ENCODE measurements at regions not wholly inside any gene's neighbourhood (a gene's known extent, or its start where the extent isn't known, plus 50 kb on each side); places are given as distances from the start of the nearest gene placed in this dataset.
A peak's percentile ranks its signal among the peaks of the same experiment; 100 is the strongest.
"Not testable (repeated sequence)": the region's sequence is repeated elsewhere in the genome, so short reads cannot be mapped to it uniquely, and the experiment has no call there.

DNA sequence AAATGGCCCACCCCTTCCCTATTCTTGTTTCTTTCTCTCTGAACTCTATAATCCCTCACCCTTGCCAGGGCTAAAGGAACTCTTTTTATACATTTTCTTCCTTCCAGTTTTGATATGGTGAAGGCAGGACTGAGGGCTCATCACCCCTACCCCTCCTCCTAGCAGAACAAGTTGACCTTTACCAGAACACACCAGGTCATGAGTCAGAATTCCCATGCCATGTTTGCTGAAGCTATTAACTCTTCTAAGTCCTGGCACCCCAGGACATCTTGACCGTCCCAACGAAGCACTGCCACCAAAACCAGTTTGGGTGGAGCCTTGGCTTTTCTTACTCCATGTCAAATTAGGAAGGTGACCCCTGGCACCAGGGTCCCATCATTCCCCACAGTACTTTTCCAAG, 57.5 kb upstream of the DYNLT3 start:
- DNase-seq, result no peak

DNA sequence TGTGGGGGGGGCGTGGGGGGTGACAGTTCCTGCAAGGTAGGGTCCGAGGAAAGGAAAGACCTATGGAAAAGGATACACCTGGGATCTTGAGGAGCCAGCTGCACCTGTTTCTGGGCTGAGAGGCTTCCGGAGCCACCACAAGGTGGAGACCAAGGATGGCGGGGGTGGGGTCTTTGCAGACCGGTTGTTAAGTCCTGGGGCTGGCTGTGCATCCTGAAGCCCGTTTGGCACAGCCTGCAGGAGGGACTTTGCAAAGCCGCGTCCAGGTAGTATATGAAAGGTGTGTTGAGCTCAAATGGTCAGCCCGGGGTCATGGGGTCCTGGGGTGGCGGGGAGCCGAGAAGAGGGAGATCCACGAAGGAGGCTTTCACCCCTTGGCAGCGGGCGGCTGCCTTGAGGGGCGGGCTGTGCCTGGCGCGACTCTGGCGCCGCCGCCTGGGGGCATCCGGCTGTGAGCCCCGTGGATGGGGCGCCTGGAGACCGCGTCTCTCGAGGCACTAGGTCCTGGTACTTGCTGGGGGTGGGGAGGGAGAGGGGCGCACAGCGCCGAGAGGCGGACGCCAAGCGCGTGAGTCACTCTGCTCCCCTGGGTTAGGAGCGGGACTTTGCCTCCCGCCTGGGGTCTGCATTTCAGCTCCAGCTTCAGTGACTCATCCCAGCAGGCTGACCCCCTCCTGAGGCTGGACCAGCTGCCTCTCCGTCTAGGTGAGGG, 58.2 kb upstream of the DYNLT3 start:
- peak; percentile 8 for DNase-seq

DNA sequence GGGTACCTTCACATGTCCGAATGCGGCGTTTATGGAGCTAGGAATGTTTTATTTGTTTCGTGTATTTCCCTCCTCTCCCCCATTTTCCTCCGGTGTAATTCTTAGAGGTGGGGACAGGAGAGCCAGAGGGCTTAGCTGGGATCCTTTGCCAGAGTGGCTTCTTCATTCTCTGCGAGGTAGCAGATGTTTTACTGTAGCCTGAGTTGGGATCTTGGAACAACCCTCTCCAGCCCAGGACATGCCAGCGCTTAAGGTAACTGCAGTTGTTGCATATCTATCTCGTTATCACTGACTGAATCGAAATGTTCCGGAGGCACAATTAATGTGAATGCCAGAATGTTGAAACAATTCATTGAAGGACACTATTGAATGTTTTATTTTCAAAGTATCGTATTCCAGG, 59.0 kb upstream of the DYNLT3 start:
- no peak for DNase-seq

DNA sequence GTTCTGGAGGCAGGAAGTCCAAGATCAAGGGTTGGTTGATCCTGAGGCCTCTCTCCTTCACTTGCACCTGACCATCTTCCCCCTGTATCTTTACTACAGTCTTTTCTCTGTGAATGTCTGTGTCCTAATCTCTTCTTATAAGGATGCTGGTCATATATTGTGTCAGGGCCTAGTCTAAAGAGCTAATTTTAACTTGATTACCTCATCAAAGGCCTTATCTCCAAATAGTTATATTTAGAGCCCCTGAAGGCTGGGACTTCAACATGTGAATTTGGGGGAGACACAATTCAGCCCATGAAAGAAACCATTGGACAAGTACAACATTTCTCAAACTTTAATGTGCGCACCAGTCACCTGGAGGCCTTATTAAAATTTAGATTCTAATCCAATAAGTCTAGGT, 62.8 kb upstream of the DYNLT3 start:
- DNase-seq, result no peak

DNA sequence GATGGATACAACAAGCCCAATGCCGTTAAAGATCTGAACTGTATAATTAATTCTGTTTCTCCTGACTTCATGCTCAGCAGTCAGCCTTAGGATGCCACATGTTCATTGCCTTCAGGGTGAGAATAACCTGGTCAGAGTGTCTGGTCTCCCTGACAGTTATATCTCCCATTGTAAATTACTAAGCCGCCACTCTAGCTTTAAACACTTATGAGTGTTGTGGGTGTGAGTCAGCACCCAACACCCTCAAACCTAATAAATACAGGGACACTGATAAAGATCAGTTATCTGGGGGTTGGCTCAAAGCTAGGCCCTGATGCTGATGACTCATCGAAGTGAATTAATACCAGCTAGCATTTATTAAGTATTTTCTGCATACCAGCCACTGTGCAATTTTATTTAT, 64.9 kb upstream of the DYNLT3 start:
- no peak for DNase-seq

DNA sequence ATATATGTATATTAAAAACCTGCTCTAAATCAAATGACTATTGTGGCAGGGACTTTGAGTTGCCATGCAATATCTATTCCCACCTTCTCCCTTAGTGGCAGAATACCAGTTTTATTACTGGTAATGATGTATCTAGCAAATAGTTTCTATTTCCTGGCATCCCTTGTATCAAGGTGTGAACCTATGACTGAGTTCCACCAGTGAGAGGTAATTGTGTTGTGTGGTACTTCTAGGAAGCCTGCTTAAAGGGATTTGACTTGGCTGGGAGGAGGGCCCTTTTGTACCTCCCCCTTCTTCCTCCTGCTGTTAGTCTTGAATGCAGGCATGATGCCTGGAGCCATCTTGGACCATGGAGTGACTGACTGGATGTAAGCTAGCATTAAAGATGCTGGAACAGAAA, 65.4 kb upstream of the DYNLT3 start:
- no peak for DNase-seq

DNA sequence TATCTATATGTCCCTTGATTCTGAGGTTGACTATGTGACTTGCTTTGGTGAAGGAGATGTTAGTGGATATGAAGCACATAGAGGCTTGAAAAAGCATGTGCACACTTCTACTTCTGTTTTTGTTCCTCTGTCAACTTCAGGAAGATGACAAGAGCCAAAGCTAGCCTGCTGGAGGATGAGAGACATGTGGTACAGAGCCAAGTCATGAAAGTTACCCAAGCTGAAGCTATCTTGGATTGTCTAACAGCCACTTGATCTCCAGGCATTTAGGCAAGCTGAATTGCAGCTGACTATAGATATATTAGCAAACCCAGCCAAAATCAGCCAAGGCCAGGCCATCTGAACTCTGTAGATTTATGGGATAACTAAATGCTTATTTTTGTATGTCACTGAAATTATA, 70.8 kb upstream of the DYNLT3 start:
- no peak for DNase-seq

DNA sequence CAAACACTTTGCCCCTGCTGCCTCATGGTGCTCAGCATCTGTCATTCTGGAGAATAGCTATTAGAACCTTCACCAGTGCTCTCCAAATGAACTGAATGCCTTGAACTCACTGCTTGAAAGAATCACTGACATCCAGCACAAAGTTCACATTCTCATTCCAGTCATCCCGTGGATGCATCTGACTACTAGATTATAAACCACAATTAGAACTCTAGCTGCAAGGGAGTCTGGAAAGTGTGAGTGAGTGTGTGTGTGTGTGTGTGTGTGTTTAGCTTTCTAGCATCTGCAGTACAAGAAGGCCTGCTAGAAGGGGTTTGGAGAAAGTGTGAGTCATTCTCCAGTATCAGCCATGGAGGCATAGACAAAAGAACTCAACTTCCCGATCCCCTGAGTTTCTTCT, 71.3 kb upstream of the DYNLT3 start:
- no peak for DNase-seq

DNA sequence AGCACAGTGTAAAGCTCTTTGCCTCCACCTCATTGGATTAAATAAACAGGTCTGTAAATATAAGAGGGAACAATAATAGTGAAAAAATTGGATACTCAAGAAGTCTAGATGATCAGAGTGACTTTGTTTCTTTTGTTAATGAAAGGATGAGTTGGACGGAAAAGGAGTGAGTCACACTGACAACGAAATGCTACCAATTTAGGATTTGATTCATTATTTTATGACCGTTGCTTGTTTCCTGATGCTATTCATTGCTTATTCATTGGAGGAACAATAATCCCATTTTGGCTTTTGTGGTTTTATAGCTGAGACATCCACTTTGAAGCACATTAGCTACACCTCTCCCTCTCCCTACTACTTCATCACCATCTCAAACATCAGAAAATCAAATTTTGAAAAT, 74.4 kb upstream of the DYNLT3 start:
- DNase-seq, result no peak

DNA sequence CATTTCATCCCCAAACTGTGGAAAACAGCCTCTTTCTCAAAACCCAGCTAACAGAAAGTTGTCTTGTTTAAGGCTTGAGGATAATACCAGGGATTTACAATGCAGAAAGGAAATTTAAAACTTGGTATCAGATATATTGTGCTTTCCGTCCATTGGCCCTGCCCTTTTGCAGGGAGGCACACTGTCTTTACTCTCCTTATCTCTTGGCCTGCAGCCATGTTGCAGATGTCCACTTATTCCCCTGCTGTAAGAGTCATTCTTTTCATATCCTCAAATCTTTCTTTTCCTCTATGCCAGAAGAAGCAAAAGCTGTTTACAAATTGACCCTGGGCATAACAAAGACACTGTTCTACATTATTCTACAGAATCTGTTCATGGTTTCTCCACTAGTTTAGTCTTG, 75.6 kb upstream of the DYNLT3 start:
- no peak for DNase-seq

DNA sequence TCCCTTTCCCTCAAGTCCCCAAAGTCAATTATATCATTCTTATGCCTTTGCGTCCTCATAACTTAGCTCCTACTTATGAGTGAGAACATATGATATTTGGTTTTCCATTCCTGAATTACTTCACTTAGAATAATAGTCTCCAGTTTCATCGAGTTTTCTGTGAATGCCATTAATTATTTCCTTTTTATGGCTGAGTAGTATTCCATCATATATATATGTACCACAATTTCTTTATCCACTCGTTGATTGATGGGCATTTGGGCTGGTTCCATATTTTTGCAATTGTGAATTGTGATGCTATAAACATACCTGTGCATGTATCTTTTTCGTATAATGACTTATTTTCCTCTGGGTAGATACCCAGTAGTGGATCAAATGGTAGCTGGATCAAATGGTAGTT, 78.4 kb upstream of the DYNLT3 start:
- DNase-seq, result not testable (repeated sequence)

DNA sequence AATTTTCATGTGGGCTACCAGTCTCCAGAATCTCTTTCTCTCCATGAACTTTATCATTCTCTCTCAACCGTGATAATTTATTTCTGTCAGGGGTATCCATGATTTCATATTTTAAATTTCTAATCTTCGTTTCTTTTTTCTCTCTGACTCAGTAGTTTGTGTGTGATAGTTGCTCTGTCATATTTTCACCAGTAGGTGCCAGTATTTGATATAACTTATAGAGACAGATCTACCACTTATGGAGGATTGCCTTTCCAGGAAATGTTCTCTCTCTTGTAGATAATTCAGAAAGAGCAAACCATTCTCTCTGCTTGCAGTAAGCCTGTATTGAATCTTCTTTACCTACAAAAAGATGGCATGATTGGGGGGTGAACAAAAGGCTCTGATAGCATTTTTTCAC, 79.3 kb upstream of the DYNLT3 start:
- DNase-seq, result no peak

DNA sequence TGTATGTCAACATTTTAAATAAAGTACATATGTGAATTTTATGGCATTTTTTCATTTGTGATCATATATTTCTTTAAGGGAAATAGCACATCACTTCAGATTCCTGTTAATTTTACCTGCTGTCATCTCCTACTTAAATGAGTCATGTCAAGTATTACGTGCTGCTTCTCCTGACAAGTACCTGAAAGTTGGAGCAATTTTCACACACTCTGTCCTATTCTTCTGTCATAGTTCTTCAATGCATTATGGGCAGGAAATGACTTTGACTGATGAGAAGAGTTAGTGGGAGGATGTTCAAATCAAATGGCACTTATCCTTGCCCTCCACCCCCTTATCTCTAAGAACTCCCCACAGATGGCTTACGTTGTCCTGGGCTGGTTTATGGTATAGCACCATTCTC, 64.2 kb upstream of the SYTL5 start:
- DNase-seq, result no peak

DNA sequence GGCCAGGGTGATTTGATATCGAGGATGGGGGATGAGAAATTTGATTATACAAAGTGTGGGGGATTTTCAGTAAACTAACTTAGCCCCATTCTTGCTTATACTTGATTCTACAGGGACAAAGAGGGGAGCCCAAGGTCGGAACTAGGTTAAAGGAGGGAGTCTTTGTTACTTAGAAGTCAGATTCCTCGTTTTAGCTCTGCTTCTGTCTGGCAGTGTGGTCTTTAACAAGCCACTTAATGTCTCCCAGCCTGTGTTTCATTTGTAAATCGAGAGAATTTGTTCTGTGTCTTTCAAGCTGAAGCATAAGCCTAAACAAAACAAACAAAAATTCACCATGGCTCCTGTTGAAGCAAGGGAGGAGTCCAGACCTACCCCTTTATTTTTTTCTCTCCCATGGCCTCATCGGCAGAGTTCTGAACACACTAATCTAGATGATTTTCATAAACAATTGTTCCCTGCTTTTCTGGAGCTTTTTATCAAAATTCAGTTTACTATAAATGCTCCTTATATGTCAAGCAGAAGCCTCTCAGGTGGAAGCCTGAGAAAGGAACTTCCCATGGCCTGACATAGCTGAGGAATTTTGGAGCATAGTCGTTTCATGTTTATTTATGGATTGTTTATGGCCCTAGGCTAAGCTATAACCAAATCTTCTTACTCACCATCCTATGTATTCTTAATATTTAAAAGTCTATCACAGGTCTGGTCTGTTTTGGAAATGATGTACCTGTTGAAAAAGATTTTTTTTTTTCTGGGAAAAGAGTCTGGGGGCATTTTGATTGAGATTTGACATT, 62.6 kb upstream of the SYTL5 start:
- no peak for DNase-seq

DNA sequence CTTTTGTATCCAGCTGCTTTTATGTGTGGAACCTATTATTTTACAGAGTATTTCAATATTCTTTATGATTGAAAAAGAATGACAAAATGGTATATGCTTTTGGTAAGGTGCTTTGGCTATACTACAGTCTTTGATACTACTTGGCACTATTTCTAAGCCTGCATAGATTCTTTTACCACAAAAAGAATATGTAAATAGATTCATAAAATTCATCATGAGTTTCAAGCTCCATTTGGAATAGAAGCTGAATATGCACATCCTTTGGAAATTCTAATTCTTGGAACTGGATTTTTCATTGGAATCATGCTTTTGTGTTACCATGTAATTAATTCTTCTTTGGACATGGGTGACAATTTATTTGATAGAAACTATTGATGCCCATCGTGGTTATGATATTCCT, 60.2 kb upstream of the SYTL5 start:
- DNase-seq, result no peak

DNA sequence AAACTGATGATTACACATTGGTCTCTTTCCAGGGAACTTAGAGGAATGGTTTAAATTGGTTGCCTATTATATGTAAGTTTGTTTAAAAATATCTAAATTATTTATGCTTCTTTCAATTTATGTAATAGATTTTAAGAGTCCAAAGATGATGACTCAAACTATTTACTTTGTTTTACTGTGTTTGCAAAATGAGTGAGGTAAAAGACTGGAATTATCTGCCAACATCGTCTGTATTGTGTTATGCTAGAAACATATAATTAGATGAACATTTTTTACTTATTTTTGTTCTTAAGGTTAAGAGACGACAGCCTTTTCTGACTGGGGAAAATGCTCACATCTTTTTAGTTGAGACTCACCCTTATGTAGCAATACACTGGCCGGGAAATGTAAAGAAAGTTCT, 51.1 kb upstream of the SYTL5 start:
- no peak for DNase-seq

DNA sequence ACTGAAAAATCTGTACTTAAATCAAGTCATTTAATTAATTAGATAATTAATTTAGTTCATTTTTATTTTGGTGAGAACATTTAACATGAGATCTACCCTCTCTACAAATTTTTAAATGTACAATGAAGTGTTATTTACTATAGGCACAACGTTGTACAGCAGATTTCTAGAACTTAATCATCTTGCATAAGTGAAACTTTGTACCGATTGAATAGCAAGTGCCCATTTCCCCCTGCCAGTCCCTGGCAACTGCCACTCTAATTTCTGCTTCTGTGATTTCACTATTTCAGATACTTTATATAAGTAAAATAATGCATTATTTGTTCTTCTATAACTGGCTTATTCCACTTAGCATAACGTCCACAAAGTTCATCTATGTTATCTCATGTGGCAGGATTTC, 50.1 kb upstream of the SYTL5 start:
- no peak for DNase-seq
